Neuronal stem cell (in vitro differentiated cells): ENCODE measurements at regions not wholly inside any gene's neighbourhood (a gene's known extent, or its start where the extent isn't known, plus 50 kb on each side); places are given as distances from the start of the nearest gene placed in this dataset.

Source experiments
- DNase-seq: peaks from one replicate; pipeline ENCODE4 v3.0.0-alpha.2; 2013; ENCODE audit warnings: low spot score
- H2AFZ ChIP-seq: one replicate; pipeline ENCODE4 v1.6.1; 2013; ENCODE audit warnings: mild to moderate bottlenecking, low read length, inconsistent platforms
- H2AK5ac ChIP-seq: 2 replicates; pipeline ENCODE4 v1.6.1; 2013; ENCODE audit warnings: low read depth, mild to moderate bottlenecking, inconsistent platforms, low read length, moderate library complexity, mixed read lengths
- H2BK120ac ChIP-seq: 2 replicates; pipeline ENCODE4 v1.6.1; 2013; ENCODE audit warnings: low read depth, mild to moderate bottlenecking, inconsistent platforms, low read length, moderate library complexity, mixed read lengths
- H2BK12ac ChIP-seq: one replicate; pipeline ENCODE4 v1.6.1; 2013; ENCODE audit warnings: low read length, inconsistent platforms
- H2BK15ac ChIP-seq: 2 replicates; pipeline ENCODE4 v1.6.1; 2013; ENCODE audit warnings: mild to moderate bottlenecking, low read length, inconsistent platforms, mixed read lengths
- H2BK5ac ChIP-seq: one replicate; pipeline ENCODE4 v1.6.1; 2013; ENCODE audit warnings: inconsistent platforms, mild to moderate bottlenecking, low read length, moderate library complexity
- H3K14ac ChIP-seq: one replicate; pipeline ENCODE4 v1.6.1; 2013; ENCODE audit warnings: low read length, inconsistent platforms
- H3K18ac ChIP-seq: 2 replicates; pipeline ENCODE4 v1.6.1; 2013; ENCODE audit warnings: low read length, inconsistent platforms
- H3K23ac ChIP-seq: 2 replicates; pipeline ENCODE4 v1.6.1; 2013; ENCODE audit warnings: low read depth, mild to moderate bottlenecking, mixed read lengths, low read length, inconsistent platforms; ENCODE audit not compliant: poor library complexity
- H3K27ac ChIP-seq: replicated peaks from 3 replicates; pipeline ENCODE4 v1.5.1; 2013; ENCODE audit warnings: low read length, inconsistent platforms
- H3K27me3 ChIP-seq, 3 experiments: 2 replicates each; pipeline ENCODE4 v1.6.1; 2013; ENCODE audit warnings: low read length in 3 of 3, mild to moderate bottlenecking in 2 of 3, inconsistent platforms in 1 of 3, low read depth in 1 of 3, mixed read lengths in 1 of 3, moderate library complexity in 1 of 3; ENCODE audit not compliant: control insufficient read depth in 3 of 3, insufficient read depth in 3 of 3
- H3K36me3 ChIP-seq, 2 donors: replicated peaks in 1 of 2; 2 replicates each; pipeline ENCODE4 v1.6.1; 2013; ENCODE audit warnings: low read length in 2 of 2; ENCODE audit not compliant: control insufficient read depth in 2 of 2, insufficient read depth in 2 of 2
- H3K4ac ChIP-seq: 2 replicates; pipeline ENCODE4 v1.6.1; 2013; ENCODE audit warnings: inconsistent platforms, mild to moderate bottlenecking, low read length, moderate library complexity
- H3K4me1 ChIP-seq, 2 donors: 1 replicate in 1 of 2; 2 replicates in 1 of 2; pipeline ENCODE4 v1.6.1; 2013; ENCODE audit warnings: low read length in 2 of 2, low read depth in 1 of 2; ENCODE audit not compliant: control insufficient read depth in 2 of 2, insufficient read depth in 1 of 2
- H3K4me2 ChIP-seq: one replicate; pipeline ENCODE4 v1.6.1; 2013; ENCODE audit warnings: mild to moderate bottlenecking, low read length, inconsistent platforms; ENCODE audit not compliant: insufficient read depth, poor library complexity, severe bottlenecking
- H3K4me3 ChIP-seq, 2 donors: 2 replicates each; pipeline ENCODE4 v1.5.1; 2013; ENCODE audit warnings: low read length in 2 of 2, mild to moderate bottlenecking in 2 of 2, inconsistent platforms in 1 of 2, moderate library complexity in 1 of 2
- H3K79me1 ChIP-seq: one replicate; pipeline ENCODE4 v1.6.1; 2013; ENCODE audit warnings: low read depth, mild to moderate bottlenecking, inconsistent platforms, low read length, moderate library complexity
- H3K9ac ChIP-seq: one replicate; pipeline ENCODE4 v1.6.1; 2013; ENCODE audit warnings: mild to moderate bottlenecking, low read depth, low read length, inconsistent platforms; ENCODE audit not compliant: poor library complexity
- H3K9me3 ChIP-seq, 2 donors: replicated peaks in 1 of 2; 2 replicates each; pipeline versions ENCODE3 to v1.6.1; 2013; ENCODE audit warnings: low read length in 2 of 2, mild to moderate bottlenecking in 2 of 2, inconsistent platforms in 1 of 2, low read depth in 1 of 2, mixed read lengths in 1 of 2, moderate library complexity in 1 of 2; ENCODE audit not compliant: control insufficient read depth in 2 of 2, insufficient read depth in 1 of 2
- H4K8ac ChIP-seq: one replicate; pipeline ENCODE4 v1.6.1; 2013; ENCODE audit warnings: low read depth, mild to moderate bottlenecking, inconsistent platforms, low read length, moderate library complexity
- H4K91ac ChIP-seq: one replicate; pipeline ENCODE4 v1.6.1; 2013; ENCODE audit warnings: low read length, low read depth, mild to moderate bottlenecking, inconsistent platforms; ENCODE audit not compliant: poor library complexity
- WGBS, 2 donors: extraction: QIAGEN DNeasy Blood & Tissue Kit; methylation state at CpG; one replicate each; pipeline ENCODE4 v1.1.7; 2013; ENCODE audit warnings: missing lambda C conversion rate in 2 of 2, mixed read lengths in 1 of 2; ENCODE audit not compliant: insufficient read length in 2 of 2, insufficient replicate concordance in 1 of 2; ENCODE audit errors: extremely low coverage in 2 of 2; 5-methylcytosine and 5-hydroxymethylcytosine counted together

DNA sequence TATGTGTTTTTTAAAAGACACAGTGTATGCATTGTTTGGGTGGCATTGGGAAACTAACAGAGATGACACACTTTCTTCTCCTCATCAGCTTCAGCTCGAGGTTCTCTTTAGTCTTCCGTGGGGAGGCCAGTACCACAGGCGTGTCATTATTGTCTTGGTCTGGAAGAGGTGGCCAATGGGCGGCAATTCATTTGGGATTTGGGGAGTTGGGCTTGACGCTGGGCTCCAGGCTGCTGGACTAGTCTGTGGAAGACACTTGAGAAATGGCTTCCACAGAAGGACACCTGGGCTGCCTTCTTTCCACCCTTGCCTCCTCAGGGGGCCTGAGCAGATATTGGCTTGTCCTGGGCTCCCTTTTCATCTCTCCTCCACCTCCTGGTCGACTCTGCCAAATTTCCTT, 192.2 kb downstream of the SH2D4B start:
- Histone ChIP-seq H3K18ac (no peak overlapping the region), H3K4me3 (no peak overlapping the region), H3K9ac (no peak overlapping the region), H2BK120ac (no peak overlapping the region), H4K91ac (no peak overlapping the region), H2BK12ac (no peak overlapping the region), H3K4me1 (no peaks in the 10 kb centered on the region), H3K14ac (no peak overlapping the region), H2BK15ac (no peak overlapping the region), H3K27ac (no peak overlapping the region), H2AK5ac (no peak overlapping the region), H3K23ac (no peak overlapping the region), H3K27me3 (no peaks in the 10 kb centered on the region), H2AFZ (no peak overlapping the region), H3K4me2 (no peak overlapping the region), H3K79me1 (no peaks in the 10 kb centered on the region), H4K8ac (no peak overlapping the region), H3K9me3 (no peaks in the 10 kb centered on the region), H3K4ac (no peak overlapping the region), H2BK5ac (no peak overlapping the region), H3K36me3 (no peaks in the 10 kb centered on the region)
- DNase-seq, result no peak
- no CpG with 5 or more reads among the region's 6 CpGs for WGBS, 2 donors

DNA sequence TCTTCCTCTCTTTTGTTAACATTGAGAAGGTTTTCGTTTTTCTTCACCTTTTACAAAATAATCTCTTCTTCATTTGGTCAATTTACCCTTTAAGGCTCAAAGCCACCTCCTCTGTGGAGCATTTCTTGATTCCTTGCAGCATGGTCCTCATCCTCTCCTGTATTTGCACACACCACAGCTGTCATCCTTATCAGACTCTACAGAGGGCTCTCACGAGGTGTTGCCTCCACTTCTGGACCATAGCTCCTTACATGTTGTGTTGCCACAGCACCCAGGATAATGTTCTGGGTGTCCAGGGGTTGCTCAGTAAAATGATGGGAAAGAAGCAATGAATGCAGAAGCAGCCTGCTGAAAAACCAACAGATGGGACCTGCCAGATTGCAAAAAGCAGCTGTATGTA, 192.8 kb downstream of the SH2D4B start:
- Histone ChIP-seq H3K14ac (no peak overlapping the region), H2BK15ac (no peak overlapping the region), H3K4ac (no peak overlapping the region), H3K36me3 (no peaks in the 10 kb centered on the region), H2BK120ac (no peak overlapping the region), H3K23ac (no peak overlapping the region), H3K27ac (no peak overlapping the region), H3K18ac (no peak overlapping the region), H2AK5ac (no peak overlapping the region), H3K9me3 (no peaks in the 10 kb centered on the region), H4K8ac (no peak overlapping the region), H4K91ac (no peak overlapping the region), H3K4me2 (no peak overlapping the region), H3K27me3 (no peaks in the 10 kb centered on the region), H2BK12ac (no peak overlapping the region), H2BK5ac (no peak overlapping the region), H3K79me1 (no peaks in the 10 kb centered on the region), H3K4me3 (no peak overlapping the region), H3K9ac (no peak overlapping the region), H3K4me1 (no peaks in the 10 kb centered on the region), H2AFZ (no peak overlapping the region)
- no peak for DNase-seq
- no CpG with 5 or more reads among the region's 2 CpGs for WGBS, 2 donors

GRCh38 chr10:80734589-80734988, 196.9 kb downstream of the SH2D4B start:
- no peak overlapping the region for H3K14ac ChIP-seq
- no peak overlapping the region for H2AFZ ChIP-seq
- no peak overlapping the region for H2BK12ac ChIP-seq
- H3K9me3 ChIP-seq, result no peaks in the 10 kb centered on the region
- peaks cover 0 to 5% of the 10 kb centered on the region in 2 donors for H3K4me1 ChIP-seq
- H4K8ac ChIP-seq, result no peak overlapping the region
- no peak overlapping the region for H4K91ac ChIP-seq
- no peak overlapping the region for H3K4me2 ChIP-seq
- H2BK15ac ChIP-seq, result no peak overlapping the region
- H2AK5ac ChIP-seq, result no peak overlapping the region
- H3K27ac ChIP-seq, result no peak overlapping the region
- no peak overlapping the region for H2BK5ac ChIP-seq
- H3K18ac ChIP-seq, result no peak overlapping the region
- H3K4me3 ChIP-seq, result no peak overlapping the region
- H3K4ac ChIP-seq, result no peak overlapping the region
- no peaks in the 10 kb centered on the region for H3K79me1 ChIP-seq
- H3K9ac ChIP-seq, result no peak overlapping the region
- no peaks in the 10 kb centered on the region for H3K27me3 ChIP-seq
- no peaks in the 10 kb centered on the region for H3K36me3 ChIP-seq
- no peak overlapping the region for H3K23ac ChIP-seq
- H2BK120ac ChIP-seq, result no peak overlapping the region
- no peak for DNase-seq

DNA sequence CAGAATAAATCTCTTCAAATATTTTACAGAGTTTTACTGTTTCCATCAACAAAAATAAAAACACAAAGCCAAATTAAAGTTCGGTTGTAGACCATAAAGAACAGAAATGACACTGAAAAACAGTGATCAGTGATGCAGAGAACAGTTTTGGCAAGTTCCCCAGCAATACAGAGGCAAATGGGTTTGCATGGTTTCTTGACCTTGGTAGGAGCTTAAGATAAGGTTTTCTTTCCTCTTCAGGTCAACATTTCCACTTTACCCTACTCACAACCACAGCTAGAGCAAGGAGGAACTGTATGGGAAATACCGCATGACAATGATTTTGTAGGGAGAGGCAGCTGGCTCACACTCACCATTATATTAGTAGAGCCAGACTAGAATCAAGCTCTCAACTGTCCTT, 199.5 kb downstream of the SH2D4B start:
- Histone ChIP-seq H3K4ac (no peak overlapping the region), H3K36me3 (no peaks in the 10 kb centered on the region), H3K4me2 (no peak overlapping the region), H2BK120ac (no peak overlapping the region), H2AK5ac (no peak overlapping the region), H4K8ac (no peak overlapping the region), H4K91ac (no peak overlapping the region), H3K18ac (no peak overlapping the region), H2BK5ac (no peak overlapping the region), H3K9me3 (peaks cover 0 to 4% of the 10 kb centered on the region in 2 donors), H3K4me3 (no peak overlapping the region), H3K79me1 (no peaks in the 10 kb centered on the region), H3K9ac (no peak overlapping the region), H2BK12ac (no peak overlapping the region), H3K14ac (no peak overlapping the region), H2AFZ (no peak overlapping the region), H3K4me1 (peaks cover 0 to 5% of the 10 kb centered on the region in 2 donors), H3K23ac (no peak overlapping the region), H2BK15ac (no peak overlapping the region), H3K27me3 (no peaks in the 10 kb centered on the region), H3K27ac (no peak overlapping the region)
- no CpG with 5 or more reads among the region's 2 CpGs for WGBS, 2 donors
- no peak for DNase-seq
